Glutamatergic neuron (in vitro differentiated cells): ENCODE measurements at regions not wholly inside any gene's neighbourhood (a gene's known extent, or its start where the extent isn't known, plus 50 kb on each side); places are given as distances from the start of the nearest gene placed in this dataset.

ENCODE experiments used
- DNase-seq: peaks from one replicate; pipeline ENCODE4 v3.0.0; 2022
- H3K27ac Mint-ChIP-seq: one replicate; pipeline ENCODE4 v1.8.0; 2020; ENCODE audit warnings: mild to moderate bottlenecking, mixed read lengths, inconsistent platforms; ENCODE audit not compliant: unreplicated experiment
- H3K27me3 Mint-ChIP-seq: one replicate; pipeline ENCODE4 v1.8.0; 2020; ENCODE audit warnings: mild to moderate bottlenecking, moderate library complexity, mixed read lengths, inconsistent platforms; ENCODE audit not compliant: unreplicated experiment
- H3K36me3 Mint-ChIP-seq: one replicate; pipeline ENCODE4 v1.8.0; 2020; ENCODE audit warnings: mild to moderate bottlenecking, mixed read lengths, inconsistent platforms; ENCODE audit not compliant: unreplicated experiment
- H3K4me1 Mint-ChIP-seq: one replicate; pipeline ENCODE4 v1.8.0; 2020; ENCODE audit warnings: mild to moderate bottlenecking, low read depth, mixed read lengths, inconsistent platforms; ENCODE audit not compliant: unreplicated experiment
- H3K4me3 Mint-ChIP-seq: one replicate; pipeline ENCODE4 v1.8.0; 2020; ENCODE audit warnings: mild to moderate bottlenecking, mixed read lengths, inconsistent platforms; ENCODE audit not compliant: unreplicated experiment
- H3K9me3 Mint-ChIP-seq: one replicate; pipeline ENCODE4 v1.8.0; 2020; ENCODE audit warnings: mild to moderate bottlenecking, moderate library complexity, mixed read lengths, inconsistent platforms; ENCODE audit not compliant: unreplicated experiment
- CTCF ChIP-seq: fragments of 200-600 bp; sonication (generic); IDR thresholded peaks from one replicate; pipeline ENCODE4 v1.5.0; 2021; ENCODE audit not compliant: partially characterized antibody, unreplicated experiment

GRCh38 chr7:35993676-35994606 lies 159.1 kb upstream of the EEPD1 start:
- H3K4me1 Mint-ChIP-seq = peaks cover 6% of the 10 kb centered on the region
- no peaks in the 10 kb centered on the region for H3K9me3 Mint-ChIP-seq
- TF ChIP-seq CTCF = no peak
- no peaks in the 10 kb centered on the region for H3K36me3 Mint-ChIP-seq
- no peak overlapping the region for H3K4me3 Mint-ChIP-seq
- DNase-seq = no peak
- no peak overlapping the region for H3K27ac Mint-ChIP-seq
- peaks cover 2% of the 10 kb centered on the region for H3K27me3 Mint-ChIP-seq

- H3K4me3 Mint-ChIP-seq = no peak overlapping the region
- peaks cover 2% of the 10 kb centered on the region for H3K27me3 Mint-ChIP-seq
- H3K4me1 Mint-ChIP-seq = peaks cover 6% of the 10 kb centered on the region
- no peaks in the 10 kb centered on the region for H3K9me3 Mint-ChIP-seq
- H3K27ac Mint-ChIP-seq = peak overlapping the region; percentile 65
- no peak for TF ChIP-seq CTCF
- DNase-seq = no peak
- no peaks in the 10 kb centered on the region for H3K36me3 Mint-ChIP-seq
Observed at GRCh38 chr7:35995334-35995733, 157.7 kb upstream of the EEPD1 start.

DNA sequence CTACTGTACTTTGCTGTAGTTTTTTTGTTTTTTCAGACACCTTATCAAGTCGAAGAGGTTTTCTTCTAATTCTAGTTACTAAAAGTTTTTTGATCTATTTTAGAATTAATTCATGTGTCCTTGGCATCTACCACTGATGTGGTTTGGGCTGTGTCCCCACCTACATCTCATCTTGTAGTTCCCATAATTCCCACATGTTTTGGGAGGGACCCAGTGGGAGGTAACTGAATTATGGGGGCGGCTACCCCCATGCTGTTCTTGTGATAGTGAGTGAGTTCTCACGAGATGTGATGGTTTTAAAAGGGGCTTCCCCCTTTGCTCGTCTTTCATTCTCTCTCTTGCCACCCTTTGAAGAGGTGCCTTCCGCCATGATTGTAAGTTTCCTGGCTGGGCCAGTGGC lies 154.6 kb upstream of the EEPD1 start:
- TF ChIP-seq CTCF = no peak
- Mint-ChIP-seq H3K4me1 (peaks cover 6% of the 10 kb centered on the region), H3K9me3 (no peaks in the 10 kb centered on the region), H3K36me3 (peaks cover 7% of the 10 kb centered on the region), H3K27me3 (no peaks in the 10 kb centered on the region), H3K27ac (no peak overlapping the region), H3K4me3 (no peak overlapping the region)
- no peak for DNase-seq

DNA sequence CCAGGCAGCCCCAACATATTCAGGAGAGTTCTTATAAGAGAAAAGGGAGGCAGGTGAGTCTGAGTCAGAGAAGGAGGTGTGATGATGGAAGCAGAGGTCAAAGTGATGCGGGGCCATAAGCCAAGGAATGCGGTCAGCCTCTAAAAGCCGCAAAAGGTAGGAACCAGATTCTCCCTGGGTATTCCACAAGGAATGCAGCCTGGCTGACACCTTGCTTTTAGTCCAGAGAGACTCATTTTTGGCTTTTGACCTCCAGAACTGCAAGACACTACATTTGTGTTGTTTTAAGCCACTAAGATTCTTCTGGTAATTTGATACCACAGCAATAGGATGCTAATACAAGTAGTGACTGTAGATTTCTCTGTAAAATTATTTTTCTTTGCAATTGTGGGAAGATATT lies 151.5 kb upstream of the EEPD1 start:
- DNase-seq = no peak
- no peaks in the 10 kb centered on the region for H3K27me3 Mint-ChIP-seq
- H3K27ac Mint-ChIP-seq = no peak overlapping the region

More for the DNA sequence above, 151.5 kb upstream of the EEPD1 start:
- Mint-ChIP-seq H3K4me3 (no peak overlapping the region), H3K9me3 (no peaks in the 10 kb centered on the region), H3K4me1 (peaks cover 2% of the 10 kb centered on the region), H3K36me3 (peaks cover 10% of the 10 kb centered on the region)
- no peak for TF ChIP-seq CTCF
